K562 (cell line): ENCODE measurements at regions not wholly inside any gene's neighbourhood (a gene's known extent, or its start where the extent isn't known, plus 50 kb on each side); places are given as distances from the start of the nearest gene placed in this dataset.
"Not testable (repeated sequence)": the region's sequence is repeated elsewhere in the genome, so short reads cannot be mapped to it uniquely, and the experiment has no call there.

ENCODE experiments used
- ATAC-seq: fragments of 200-7000 bp; cut with Tn5 transposase; 3 replicates; pipeline ENCODE4 v1.9.1; 2020; ENCODE audit warnings: moderate library complexity
- BruUV-seq: library from RNA; stranded (reverse); fragments of 400-500 nt; replicated peaks from 2 replicates; lab custom pipeline; 2021; lab: Mats Ljungman, UMichigan
- CTCF ChIA-PET: fragments of 300-600 bp; formaldehyde crosslinking; extraction: SDS; loops from one replicate; lab custom pipeline; 2021; ENCODE audit warnings: low intra/inter-chr PET ratio; lab: Yijun Ruan, JAX
- POLR2A ChIA-PET: fragments of 300-600, 350-650 bp; sonication (Branson Sonifier 250); formaldehyde crosslinking; extraction: SDS; loops from one replicate; lab custom pipeline; 2021; ENCODE audit warnings: antibody characterized with exemption, inconsistent platforms; lab: Yijun Ruan, JAX
- DNase-seq, 4 experiments: peaks; one replicate each; pipeline versions ENCODE4 v3.0.0 to v3.0.0-alpha.2; 2011 to 2018; ENCODE audit warnings: low spot score in 3 of 4, mixed read lengths in 3 of 4; ENCODE audit errors: extremely low read depth in 1 of 4
- FAIRE-seq: peaks from 2 replicates; lab custom pipeline; 2011; peaks lifted over from hg19 to GRCh38; lab: Jason Lieb, UNC
- H2AFZ ChIP-seq: 2 replicates; pipeline ENCODE4 v1.6.0; 2011; ENCODE audit warnings: low read depth, low read length, control low read depth, inconsistent platforms
- H3K27ac ChIP-seq: fragments of 200-600 bp; 3 replicates; pipeline ENCODE4 v1.8.0; 2011; ENCODE audit warnings: low read depth, mild to moderate bottlenecking, control low read depth, inconsistent platforms, low read length, moderate library complexity, mixed read lengths; ENCODE audit errors: extremely low read depth
- H3K27me3 ChIP-seq, 2 experiments: fragments of 300-600 bp in 1 of 2; 2 replicates in 1 of 2; 3 replicates in 1 of 2; pipeline versions ENCODE4 v1.6.0 to v1.8.0; 2011; ENCODE audit warnings: inconsistent platforms in 2 of 2, low read length in 2 of 2, mild to moderate bottlenecking in 1 of 2, mixed read lengths in 1 of 2, moderate library complexity in 1 of 2; ENCODE audit not compliant: control insufficient read depth in 2 of 2, insufficient read depth in 2 of 2
- H3K36me3 ChIP-seq: fragments of 300-600 bp; 3 replicates; pipeline ENCODE4 v1.8.0; 2011; ENCODE audit warnings: mild to moderate bottlenecking, low read length, inconsistent platforms; ENCODE audit not compliant: control insufficient read depth, insufficient read depth
- H3K4me1 ChIP-seq, 2 experiments: fragments of 200-600 bp in 1 of 2; replicated peaks in 1 of 2; 2 replicates in 1 of 2; 3 replicates in 1 of 2; pipeline versions ENCODE4 v1.5.1 to v1.8.0; 2011; ENCODE audit warnings: inconsistent platforms in 2 of 2, low read length in 2 of 2, mild to moderate bottlenecking in 1 of 2, mixed read lengths in 1 of 2, moderate library complexity in 1 of 2; ENCODE audit not compliant: control insufficient read depth in 2 of 2, insufficient read depth in 2 of 2
- H3K4me2 ChIP-seq: 2 replicates; pipeline ENCODE4 v1.6.1; 2011; ENCODE audit warnings: low read length, control low read depth, inconsistent platforms, mixed read lengths; ENCODE audit not compliant: insufficient read depth
- H3K4me3 ChIP-seq: fragments of 200-600 bp; sonication (generic), shearing (Covaris generic); 2 replicates; pipeline ENCODE4 v1.5.1; 2016; ENCODE audit warnings: control low read depth, inconsistent platforms
- H3K79me2 ChIP-seq: fragments of 200-600 bp; 3 replicates; pipeline ENCODE4 v1.8.0; 2011; ENCODE audit warnings: low read length, inconsistent platforms; ENCODE audit not compliant: control insufficient read depth, insufficient read depth
- H3K9ac ChIP-seq, 2 experiments: 2 replicates each; pipeline versions ENCODE4 v1.6.0 to v1.6.1; 2011; ENCODE audit warnings: low read depth in 2 of 2, low read length in 2 of 2, control low read depth in 1 of 2, inconsistent platforms in 1 of 2, mild to moderate bottlenecking in 1 of 2, mixed read lengths in 1 of 2; ENCODE audit not compliant: insufficient read depth in 1 of 2
- H3K9me1 ChIP-seq: one replicate; pipeline ENCODE4 v1.6.0; 2011; ENCODE audit warnings: inconsistent platforms, mild to moderate bottlenecking, low read length, moderate library complexity; ENCODE audit not compliant: control insufficient read depth, insufficient read depth
- H3K9me3 ChIP-seq: replicated peaks from 2 replicates; pipeline ENCODE4 v1.5.1; 2011; ENCODE audit warnings: low read depth, low read length, inconsistent platforms; ENCODE audit not compliant: control insufficient read depth, insufficient read depth
- H4K20me1 ChIP-seq: replicated peaks from 2 replicates; pipeline ENCODE4 v1.6.1; 2011; ENCODE audit warnings: low read length, inconsistent platforms, mixed read lengths; ENCODE audit not compliant: control insufficient read depth, insufficient read depth
- GTF3C2 ChIP-seq: IDR thresholded peaks from 3 replicates; pipeline ENCODE4 v1.6.1; 2011; ENCODE audit warnings: borderline replicate concordance, mild to moderate bottlenecking, moderate library complexity; ENCODE audit not compliant: insufficient read length; ENCODE audit errors: extremely low read depth
- MAFG ChIP-seq: fragments of 450-650 bp; conservative IDR thresholded peaks from 2 replicates; pipeline ENCODE4 v1.6.1; 2016; ENCODE audit warnings: missing genetic modification characterization, missing compliant biosample characterization
- NR1H2 ChIP-seq: sonication (generic); formaldehyde crosslinking; IDR thresholded peaks from 2 replicates; pipeline ENCODE4 v1.4.0; 2020; ENCODE audit warnings: mild to moderate bottlenecking, missing genetic modification reagents
- SAP30 ChIP-seq: fragments of 200-600 bp; sonication (generic); IDR thresholded peaks from 2 replicates; pipeline ENCODE4 v1.6.1; 2012; ENCODE audit warnings: borderline replicate concordance, low read depth, mild to moderate bottlenecking, moderate library complexity, low read length, control low read depth, inconsistent platforms; ENCODE audit not compliant: insufficient read depth, poor library complexity, severe bottlenecking
- SMARCC2 ChIP-seq: fragments of 450-650 bp; IDR thresholded peaks from 2 replicates; pipeline ENCODE4 v1.6.1; 2017; ENCODE audit warnings: antibody characterized with exemption, moderate library complexity, mild to moderate bottlenecking, low read depth
- ZBTB11 ChIP-seq, 3 experiments: fragments of 200-800 bp in 1 of 3; fragments of 250-450 bp in 1 of 3; fragments of 450-650 bp in 1 of 3; sonication (Bioruptor Pico) in 1 of 3; sonication (Bioruptor generic) in 1 of 3; formaldehyde crosslinking in 1 of 3; IDR thresholded peaks; 2 replicates each; pipeline versions ENCODE4 v1.6.1 to v1.8.0; 2016 to 2022; ENCODE audit warnings: mild to moderate bottlenecking in 2 of 3, missing genetic modification characterization in 2 of 3, missing compliant biosample characterization in 1 of 3, moderate library complexity in 1 of 3
- ZNF146 ChIP-seq: IDR thresholded peaks from one replicate; pipeline ENCODE4 v1.6.1; 2018; ENCODE audit warnings: missing compliant biosample characterization; ENCODE audit not compliant: unreplicated experiment
- ZNF57 ChIP-seq: fragments of 450-650 bp; formaldehyde crosslinking; IDR thresholded peaks from 2 replicates; pipeline ENCODE4 v1.4.0; 2020; ENCODE audit warnings: mild to moderate bottlenecking, moderate library complexity
- ZNF699 ChIP-seq: fragments of 250-450 bp; sonication (Bioruptor Pico); IDR thresholded peaks from 2 replicates; pipeline ENCODE4 v1.8.0; 2021; ENCODE audit warnings: mild to moderate bottlenecking, moderate library complexity; ENCODE audit not compliant: insufficient replicate concordance
- WGBS: fragments of 100-300 bp; shearing (Covaris generic); methylation state at CpG from one replicate; pipeline ENCODE4 v1.1.6; 2016; ENCODE audit warnings: low coverage, mixed read lengths; ENCODE audit not compliant: insufficient coverage; ENCODE audit errors: missing lambda C conversion rate; 5-methylcytosine and 5-hydroxymethylcytosine counted together
- in situ Hi-C: fragments of 300-500 bp; cut with MboI; formaldehyde crosslinking; loops from 4 replicates; pipeline ENCODE4 v1.15.0; 2018; ENCODE audit warnings: inconsistent platforms, mixed read lengths
- intact Hi-C: fragments of 100-400 bp; cut with micrococcal nuclease; formaldehyde crosslinking; loops from 2 replicates; pipeline ENCODE4 v1.14.2; 2022

- H3K9me1 ChIP-seq, H3K4me3 ChIP-seq, H3K36me3 ChIP-seq, ATAC-seq, H3K9me3 ChIP-seq, CTCF ChIA-PET, BruUV-seq, H4K20me1 ChIP-seq, H3K4me1 ChIP-seq, FAIRE-seq, DNase-seq, in situ Hi-C loops, H3K9ac ChIP-seq, intact Hi-C loops, H3K4me2 ChIP-seq, H2AFZ ChIP-seq, H3K27ac ChIP-seq, H3K79me2 ChIP-seq, POLR2A ChIA-PET, H3K27me3 ChIP-seq: not testable (repeated sequence)
- TF ChIP-seq ZNF146, result peak; percentile 57
These were observed 140.5 kb upstream of the SP8 start for GRCh38 chr7:20927178-20927577.

GRCh38 chr7:20927976-20928375 is 141.3 kb upstream of the SP8 start:
- DNase-seq (no peak), ATAC-seq (no peak), FAIRE-seq (no peak)
- no peaks in the 10 kb centered on the region for H3K9me3 ChIP-seq
- no TSS peak for BruUV-seq
- CTCF ChIA-PET, result no interaction called here
- H3K4me2 ChIP-seq, result no peak overlapping the region
- no peak overlapping the region for H2AFZ ChIP-seq
- in situ Hi-C loops, result no loop called here
- no peak overlapping the region for H3K9ac ChIP-seq
- no peaks in the 10 kb centered on the region for H3K36me3 ChIP-seq
- H4K20me1 ChIP-seq, result no peaks in the 10 kb centered on the region
- no peaks in the 10 kb centered on the region for H3K27me3 ChIP-seq
- H3K4me1 ChIP-seq, result no peaks in the 10 kb centered on the region
- WGBS, result 7% methylated on average over 1 of the region's 1 CpG
- H3K4me3 ChIP-seq, result no peak overlapping the region
- POLR2A ChIA-PET, result no interaction called here
- no peaks in the 10 kb centered on the region for H3K79me2 ChIP-seq
- no peaks in the 10 kb centered on the region for H3K9me1 ChIP-seq
- intact Hi-C loops, result no loop called here
- H3K27ac ChIP-seq, result no peak overlapping the region
- TF ChIP-seq SMARCC2, result no peak
- TF ChIP-seq GTF3C2, result no peak
- no peak for TF ChIP-seq ZBTB11 (CRISPR knock-in tag; IDR thresholded peaks at IDR 0.05)
- TF ChIP-seq MAFG (tag), result no peak
- no peak for TF ChIP-seq SAP30
- no peak for TF ChIP-seq ZNF699 (CRISPR knock-in tag)
- TF ChIP-seq ZNF57 (CRISPR knock-in tag), result no peak
- no peak for TF ChIP-seq NR1H2 (CRISPR knock-in tag)
